Stimulated activated CD4-positive, alpha-beta T cell treated with anti-CD3 and anti-CD28 coated beads, Interleukin-2, amount 100 ng/mL, for 4 hours (primary cell): ENCODE measurements at regions not wholly inside any gene's neighbourhood (a gene's known extent, or its start where the extent isn't known, plus 50 kb on each side); places are given as distances from the start of the nearest gene placed in this dataset.

Source experiments
- DNase-seq: peaks from one replicate; pipeline ENCODE4 v3.0.0-alpha.2; 2020; ENCODE audit warnings: low read depth

- DNase-seq, result no peak
These were observed 527.3 kb downstream of the SNAPC1 start for GRCh38 chr14:62289471-62289870.

- no peak for DNase-seq
These were observed 538.9 kb downstream of the SNAPC1 start for GRCh38 chr14:62301080-62301479.

- DNase-seq, result no peak
These were observed 539.7 kb downstream of the SNAPC1 start for GRCh38 chr14:62301911-62302310.

- DNase-seq, result no peak
These were observed 541.2 kb downstream of the SNAPC1 start for GRCh38 chr14:62303437-62303836.

GRCh38 chr14:62304257-62304656 lies 542.0 kb downstream of the SNAPC1 start:
- no peak for DNase-seq

- no peak for DNase-seq
These were observed 545.6 kb downstream of the SNAPC1 start for GRCh38 chr14:62307844-62308243.

GRCh38 chr14:62308316-62308715 lies 546.1 kb downstream of the SNAPC1 start:
- no peak for DNase-seq

GRCh38 chr14:62308891-62309290 lies 546.7 kb downstream of the SNAPC1 start:
- DNase-seq, result no peak

- DNase-seq, result no peak
These were observed 551.0 kb downstream of the SNAPC1 start for GRCh38 chr14:62313212-62313611.

GRCh38 chr14:62314221-62314620 lies 552.0 kb downstream of the SNAPC1 start:
- DNase-seq, result no peak

GRCh38 chr14:62314871-62315270 lies 552.7 kb downstream of the SNAPC1 start:
- no peak for DNase-seq

- DNase-seq, result no peak
These were observed 553.4 kb downstream of the SNAPC1 start for GRCh38 chr14:62315631-62316030.

- no peak for DNase-seq
These were observed 560.0 kb downstream of the SNAPC1 start for GRCh38 chr14:62322216-62322615.

- DNase-seq, result no peak
These were observed 567.2 kb downstream of the SNAPC1 start for GRCh38 chr14:62329427-62329826.

GRCh38 chr14:62347562-62348011 lies 585.4 kb downstream of the SNAPC1 start:
- no peak for DNase-seq

GRCh38 chr14:62357362-62357761 lies 595.1 kb downstream of the SNAPC1 start:
- DNase-seq, result no peak

GRCh38 chr14:62364161-62364560 lies 601.9 kb downstream of the SNAPC1 start:
- DNase-seq, result no peak

- DNase-seq, result no peak
These were observed 602.6 kb downstream of the SNAPC1 start for GRCh38 chr14:62364800-62365280.

GRCh38 chr14:62369919-62370560 lies 607.8 kb downstream of the SNAPC1 start:
- no peak for DNase-seq

GRCh38 chr14:62373944-62374343 lies 611.7 kb downstream of the SNAPC1 start:
- DNase-seq, result no peak

GRCh38 chr14:62378057-62378456 lies 615.8 kb downstream of the SNAPC1 start:
- DNase-seq, result no peak

GRCh38 chr14:62381311-62382070 lies 619.3 kb downstream of the SNAPC1 start:
- no peak for DNase-seq

- no peak for DNase-seq
These were observed 636.1 kb downstream of the KCNH5 start for GRCh38 chr14:62409169-62409568.
